ENCODE measurements at regions not wholly inside any gene's neighbourhood (a gene's known extent, or its start where the extent isn't known, plus 50 kb on each side); places are given as distances from the start of the nearest gene placed in this dataset.

DNA sequence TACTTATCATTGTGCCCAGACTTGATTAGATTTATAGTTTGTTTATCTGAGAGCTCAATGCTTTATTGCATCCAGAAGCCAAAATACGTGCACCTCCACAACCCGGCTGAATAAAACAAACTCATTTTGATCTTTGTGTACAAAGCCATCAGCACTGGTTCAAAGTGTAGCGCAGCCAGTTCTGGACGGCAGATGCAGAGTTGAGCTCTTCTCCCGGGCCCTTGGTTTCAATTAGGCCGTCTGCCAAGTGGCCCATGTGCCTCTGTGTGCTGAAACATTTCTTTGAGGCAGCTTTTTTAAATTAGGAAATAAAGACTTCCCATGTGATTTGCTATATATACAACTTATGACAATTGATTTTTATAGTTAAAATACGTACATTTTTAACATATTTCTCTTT, 96.2 kb upstream of the RSPO3 start:
- Mint-ChIP-seq H3K4me3 (no peak overlapping the region), H3K9me3 (no peaks in the 10 kb centered on the region), H3K27ac (no peak overlapping the region), H3K27me3 (peaks cover 3% of the 10 kb centered on the region), H3K36me3 (ENCODE audit: low read depth) (no peaks in the 10 kb centered on the region), H3K4me1 (ENCODE audit: low read depth) (no peaks in the 10 kb centered on the region)
- ChIA-PET CTCF (interaction anchor here (1.1 kb wide), 1 partner anchor 10 kb away, joined by 3 read pairs; no protein-coding TSS in a partner anchor), POLR2A (no interaction called here)
- TF ChIP-seq, protein P1, sequence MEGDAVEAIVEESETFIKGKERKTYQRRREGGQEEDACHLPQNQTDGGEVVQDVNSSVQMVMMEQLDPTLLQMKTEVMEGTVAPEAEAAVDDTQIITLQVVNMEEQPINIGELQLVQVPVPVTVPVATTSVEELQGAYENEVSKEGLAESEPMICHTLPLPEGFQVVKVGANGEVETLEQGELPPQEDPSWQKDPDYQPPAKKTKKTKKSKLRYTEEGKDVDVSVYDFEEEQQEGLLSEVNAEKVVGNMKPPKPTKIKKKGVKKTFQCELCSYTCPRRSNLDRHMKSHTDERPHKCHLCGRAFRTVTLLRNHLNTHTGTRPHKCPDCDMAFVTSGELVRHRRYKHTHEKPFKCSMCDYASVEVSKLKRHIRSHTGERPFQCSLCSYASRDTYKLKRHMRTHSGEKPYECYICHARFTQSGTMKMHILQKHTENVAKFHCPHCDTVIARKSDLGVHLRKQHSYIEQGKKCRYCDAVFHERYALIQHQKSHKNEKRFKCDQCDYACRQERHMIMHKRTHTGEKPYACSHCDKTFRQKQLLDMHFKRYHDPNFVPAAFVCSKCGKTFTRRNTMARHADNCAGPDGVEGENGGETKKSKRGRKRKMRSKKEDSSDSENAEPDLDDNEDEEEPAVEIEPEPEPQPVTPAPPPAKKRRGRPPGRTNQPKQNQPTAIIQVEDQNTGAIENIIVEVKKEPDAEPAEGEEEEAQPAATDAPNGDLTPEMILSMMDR (IDR thresholded peaks at IDR 0.05): no peak
- no peak for DNase-seq
- ATAC-seq: no peak
- intact Hi-C loops (cut with micrococcal nuclease): no loop called here

DNA sequence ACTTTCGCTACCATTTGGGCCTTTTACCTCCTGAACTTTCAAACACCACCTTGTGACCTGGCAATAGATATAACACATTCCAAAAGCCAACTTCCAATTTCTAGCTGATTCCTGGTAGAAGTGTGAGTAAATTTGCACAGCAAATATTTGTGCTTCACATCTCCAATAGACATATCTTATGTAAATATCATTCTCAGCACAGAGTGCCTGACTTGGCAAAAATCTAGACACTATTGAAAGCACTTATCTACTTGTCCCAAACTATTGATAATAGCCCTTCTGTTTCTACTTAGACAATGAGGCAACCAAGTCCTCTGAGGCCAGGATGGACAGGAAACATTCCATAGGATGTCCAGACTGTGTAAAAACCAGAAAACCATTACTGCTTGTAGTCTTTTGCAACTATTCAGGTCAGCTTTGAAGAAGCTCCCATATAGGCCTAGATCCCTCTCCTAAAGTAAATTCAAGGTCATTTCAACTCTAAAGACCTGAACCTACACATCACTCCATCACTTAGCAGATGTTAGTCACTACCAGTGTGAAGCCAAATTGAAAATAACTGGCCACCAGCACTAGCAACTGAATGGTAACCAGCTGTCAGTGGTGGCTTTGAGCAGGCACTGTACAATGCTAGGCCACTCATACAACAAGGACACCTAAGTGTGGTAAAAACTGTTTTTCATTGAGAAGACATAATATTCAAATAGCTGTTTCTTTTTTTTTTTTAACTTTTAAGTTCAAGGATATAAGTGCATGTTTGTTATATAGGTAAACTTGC, 95.3 kb upstream of the RSPO3 start:
- ChIA-PET POLR2A (no interaction called here), CTCF (interaction anchor here (1.1 kb wide), 1 partner anchor 11 kb away, joined by 3 read pairs; no protein-coding TSS in a partner anchor)
- Mint-ChIP-seq H3K9me3 (no peaks in the 10 kb centered on the region), H3K36me3 (ENCODE audit: low read depth) (no peaks in the 10 kb centered on the region), H3K4me3 (no peak overlapping the region), H3K4me1 (ENCODE audit: low read depth) (no peaks in the 10 kb centered on the region), H3K27me3 (peaks cover 3% of the 10 kb centered on the region), H3K27ac (no peak overlapping the region)
- ATAC-seq: no peak
- TF ChIP-seq, protein P1 (IDR thresholded peaks at IDR 0.05): no peak
- intact Hi-C loops (cut with micrococcal nuclease): no loop called here
- no peak for DNase-seq

DNA sequence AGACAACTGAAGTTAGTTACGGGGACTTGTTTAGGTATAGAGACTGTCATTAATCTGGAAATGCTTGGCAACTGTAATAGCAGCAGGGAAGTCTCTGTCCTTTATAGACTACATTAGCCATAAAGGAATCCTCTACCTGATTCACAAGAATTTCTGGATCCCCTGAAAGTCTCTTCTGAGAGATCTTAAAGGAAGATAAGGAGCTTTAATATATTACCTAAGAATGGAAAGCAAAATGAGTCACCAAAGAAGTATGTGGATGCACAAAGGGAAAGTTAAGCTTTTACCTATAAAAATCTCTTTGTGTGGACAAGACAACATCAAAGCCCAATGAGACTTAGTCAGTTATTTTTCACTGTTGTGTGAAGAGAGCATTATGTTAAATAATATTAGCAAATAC, 92.2 kb upstream of the RSPO3 start:
- H3K9me3 Mint-ChIP-seq: no peaks in the 10 kb centered on the region
- H3K36me3 Mint-ChIP-seq (ENCODE audit: low read depth): no peaks in the 10 kb centered on the region
- ATAC-seq (no peak), DNase-seq (no peak)
- TF ChIP-seq, protein P1 (IDR thresholded peaks at IDR 0.05): no peak
- H3K27me3 Mint-ChIP-seq: peaks cover 1% of the 10 kb centered on the region
- no peak overlapping the region for H3K4me3 Mint-ChIP-seq
- POLR2A ChIA-PET: no interaction called here
- CTCF ChIA-PET: no interaction called here
- intact Hi-C loops (cut with micrococcal nuclease): no loop called here
- H3K27ac Mint-ChIP-seq: no peak overlapping the region
- H3K4me1 Mint-ChIP-seq (ENCODE audit: low read depth): no peaks in the 10 kb centered on the region

DNA sequence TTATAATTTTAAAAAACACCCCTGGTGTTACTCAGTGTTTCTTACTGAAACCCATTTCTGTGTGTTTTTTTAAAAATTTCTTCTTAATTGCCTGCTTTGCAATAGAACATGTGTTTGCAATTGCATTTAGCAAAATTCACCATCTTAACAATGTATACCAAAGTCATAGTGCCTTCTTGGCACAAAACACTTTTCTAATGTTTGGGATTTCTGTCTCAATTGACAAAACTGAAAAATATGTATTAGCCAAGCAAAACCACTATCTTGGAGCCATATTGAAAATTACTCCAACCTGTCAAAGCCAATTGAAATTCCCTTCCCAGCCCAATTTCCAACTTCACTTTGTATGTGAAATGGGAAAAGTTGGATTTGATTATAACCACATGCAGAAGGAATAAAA, 88.4 kb upstream of the RSPO3 start:
- intact Hi-C loops (cut with micrococcal nuclease): no loop called here
- no peaks in the 10 kb centered on the region for H3K9me3 Mint-ChIP-seq
- CTCF ChIA-PET: no interaction called here

DNA sequence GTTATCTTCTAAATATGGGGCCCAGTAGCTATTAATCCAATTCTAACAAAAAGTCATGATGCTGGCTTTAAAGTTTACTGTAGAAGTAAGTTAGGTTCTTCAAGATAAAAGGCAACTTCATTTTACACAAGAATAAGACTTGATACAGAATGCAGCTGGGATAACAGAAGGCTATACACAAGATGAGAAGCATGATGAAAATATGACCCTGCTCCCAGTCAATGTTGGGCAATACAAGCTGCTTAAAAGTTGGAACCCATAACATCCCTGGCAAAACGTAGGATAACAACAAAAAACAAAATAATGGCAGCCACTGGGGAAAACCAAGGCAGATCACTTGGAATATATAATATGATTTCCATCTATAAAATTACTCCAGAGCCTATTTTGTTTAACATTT, 87.6 kb upstream of the RSPO3 start:
- Mint-ChIP-seq H3K27ac (no peak overlapping the region), H3K9me3 (no peaks in the 10 kb centered on the region), H3K4me1 (ENCODE audit: low read depth) (no peaks in the 10 kb centered on the region), H3K27me3 (peaks cover 1% of the 10 kb centered on the region), H3K36me3 (ENCODE audit: low read depth) (no peaks in the 10 kb centered on the region), H3K4me3 (no peak overlapping the region)
- intact Hi-C loops (cut with micrococcal nuclease): no loop called here
- CTCF ChIA-PET: no interaction called here
- POLR2A ChIA-PET: no interaction called here
- ATAC-seq (no peak), DNase-seq (no peak)
- TF ChIP-seq, protein P1 (IDR thresholded peaks at IDR 0.05): no peak

More for the DNA sequence above, 88.4 kb upstream of the RSPO3 start:
- no peak for DNase-seq
- no peaks in the 10 kb centered on the region for H3K36me3 Mint-ChIP-seq (ENCODE audit: low read depth)
- POLR2A ChIA-PET: no interaction called here
- no peak for ATAC-seq
- TF ChIP-seq, protein P1 (IDR thresholded peaks at IDR 0.05): no peak
- peaks cover 1% of the 10 kb centered on the region for H3K27me3 Mint-ChIP-seq
- no peak overlapping the region for H3K27ac Mint-ChIP-seq
- no peak overlapping the region for H3K4me3 Mint-ChIP-seq
- H3K4me1 Mint-ChIP-seq (ENCODE audit: low read depth): no peaks in the 10 kb centered on the region
